ENCODE measurements at regions not wholly inside any gene's neighbourhood (a gene's known extent, or its start where the extent isn't known, plus 50 kb on each side); places are given as distances from the start of the nearest gene placed in this dataset.
"Not testable (repeated sequence)": the region's sequence is repeated elsewhere in the genome, so short reads cannot be mapped to it uniquely, and the experiment has no call there.

DNA sequence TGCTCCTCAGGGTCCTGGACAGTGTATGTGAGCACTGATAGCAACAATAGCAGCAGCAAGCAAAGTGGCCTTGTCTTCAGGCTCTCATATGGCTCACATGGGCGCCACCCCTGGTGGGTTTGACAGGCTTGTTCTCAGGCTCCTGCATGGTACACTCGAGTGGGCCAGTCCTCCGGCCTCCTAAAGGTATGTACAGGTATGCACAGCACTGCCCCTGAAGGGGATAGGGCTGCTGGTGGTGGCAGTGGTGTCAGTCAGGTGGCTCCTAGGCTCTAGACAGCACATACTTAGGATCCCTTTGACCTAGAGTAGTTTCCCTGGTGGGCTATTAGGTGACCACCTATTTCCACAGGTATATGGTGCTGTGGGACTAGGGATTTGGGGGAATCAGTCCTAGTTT is 79.8 kb downstream of the LGALS9B start:
- H3K4me1 ChIP-seq (replicated peaks in 1 of 2); ATAC-seq (replicated peaks in 6 of 8); H3K27ac ChIP-seq; H3K4me3 ChIP-seq; in situ Hi-C loops (cut with MboI; ENCODE audit: low pct_unique_long_range_greater_than_20kb in 2 of 9, low sequenced_read_pairs in 9 of 9, unreplicated experiment in 9 of 9): not testable (repeated sequence)
- no CpG with 5 or more reads among the region's 3 CpGs for WGBS, 10 experiments

GRCh38 chr17:20381358-20382300 is 85.7 kb downstream of the LGALS9B start:
- in situ Hi-C loops (cut with MboI; ENCODE audit: low pct_unique_long_range_greater_than_20kb in 2 of 9, low sequenced_read_pairs in 9 of 9, unreplicated experiment in 9 of 9); H3K27ac ChIP-seq; H3K4me1 ChIP-seq (replicated peaks in 1 of 2); H3K4me3 ChIP-seq: not testable (repeated sequence)
- peak; percentile 57 to 87 (median 71) for ATAC-seq (replicated peaks in 6 of 8)
- no CpG with 5 or more reads among the region's 20 CpGs for WGBS, 10 experiments

DNA sequence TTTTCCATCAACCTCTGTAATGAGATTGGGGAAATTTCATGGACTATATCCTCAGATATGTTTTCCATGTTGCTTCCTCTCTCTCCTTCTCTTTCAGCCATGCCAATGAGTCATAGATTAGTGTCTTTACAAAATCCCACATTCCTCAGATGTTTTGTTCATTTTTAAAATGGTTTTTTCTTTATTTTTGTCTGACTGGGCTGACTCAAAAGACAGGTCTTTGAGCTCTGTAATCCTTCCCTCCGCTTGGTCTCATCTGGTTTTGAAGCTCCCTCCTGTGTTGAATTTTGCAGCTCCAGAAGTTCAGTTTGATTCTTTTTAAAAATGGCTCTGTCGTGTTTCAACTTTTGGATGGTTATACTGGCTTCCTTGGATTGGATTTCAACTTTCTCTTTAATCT is 86.7 kb downstream of the LGALS9B start:
- H3K27ac ChIP-seq; H3K4me1 ChIP-seq (replicated peaks in 1 of 2); in situ Hi-C loops (cut with MboI; ENCODE audit: low pct_unique_long_range_greater_than_20kb in 2 of 9, low sequenced_read_pairs in 9 of 9, unreplicated experiment in 9 of 9); H3K4me3 ChIP-seq: not testable (repeated sequence)
- 0 to 20% methylated on average over 1 of the region's 2 CpGs; no CpG with 5 or more reads in 8 of the 10 experiments for WGBS, 10 experiments
- peak in 1 of 8 experiments; percentile 10 for ATAC-seq (replicated peaks in 6 of 8)

DNA sequence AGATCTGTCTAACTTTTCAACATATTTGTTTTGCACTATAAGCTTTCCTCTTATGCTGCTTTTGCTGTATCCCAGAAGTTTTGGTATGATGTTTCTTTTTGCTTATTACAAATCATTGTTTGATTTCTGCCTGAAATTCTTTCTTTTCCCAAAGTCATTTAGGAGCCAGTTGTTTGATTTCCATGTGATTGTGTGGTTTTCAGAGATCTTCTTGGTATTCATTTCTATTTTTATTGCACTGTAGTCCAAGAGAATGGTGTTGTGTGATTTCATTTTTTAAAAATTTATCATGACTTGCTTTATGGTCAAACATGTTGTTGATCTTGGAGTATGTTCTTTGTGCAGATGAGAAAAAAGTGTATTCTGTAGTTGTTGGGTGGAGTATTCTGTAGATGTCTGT is 88.1 kb downstream of the LGALS9B start:
- H3K4me3 ChIP-seq; H3K27ac ChIP-seq; in situ Hi-C loops (cut with MboI; ENCODE audit: low pct_unique_long_range_greater_than_20kb in 2 of 9, low sequenced_read_pairs in 9 of 9, unreplicated experiment in 9 of 9); H3K4me1 ChIP-seq (replicated peaks in 1 of 2); ATAC-seq (replicated peaks in 6 of 8): not testable (repeated sequence)

DNA sequence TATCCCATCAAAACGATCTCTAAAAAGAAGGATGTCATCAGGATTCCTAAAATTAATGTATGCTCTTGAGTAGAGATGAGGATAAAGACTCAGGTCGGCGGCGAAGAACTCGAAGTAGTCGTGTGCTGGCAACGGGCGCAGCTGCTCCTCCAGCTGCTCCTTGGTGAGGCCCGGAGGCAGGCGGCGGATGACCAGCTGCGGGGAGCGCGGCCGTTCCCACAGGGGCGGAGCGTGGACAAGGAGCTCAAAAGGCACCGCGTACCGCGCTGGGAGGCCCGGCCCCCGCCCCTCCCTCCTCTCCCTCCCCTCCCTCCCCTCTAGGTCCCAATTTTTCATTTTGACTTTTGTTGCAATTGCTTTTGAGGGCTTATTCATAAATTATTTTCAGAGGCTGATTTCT is 90.7 kb downstream of the LGALS9B start:
- H3K27ac ChIP-seq; H3K4me3 ChIP-seq; H3K4me1 ChIP-seq (replicated peaks in 1 of 2); in situ Hi-C loops (cut with MboI; ENCODE audit: low pct_unique_long_range_greater_than_20kb in 2 of 9, low sequenced_read_pairs in 9 of 9, unreplicated experiment in 9 of 9): not testable (repeated sequence)
- peak in 2 of 8 experiments; percentile 28 to 57 for ATAC-seq (replicated peaks in 6 of 8)
- WGBS, 10 experiments, result no CpG with 5 or more reads among the region's 23 CpGs

GRCh38 chr17:20375745-20376144 is 91.6 kb downstream of the LGALS9B start:
- H3K4me3 ChIP-seq; H3K4me1 ChIP-seq (replicated peaks in 1 of 2); ATAC-seq (replicated peaks in 6 of 8); in situ Hi-C loops (cut with MboI; ENCODE audit: low pct_unique_long_range_greater_than_20kb in 2 of 9, low sequenced_read_pairs in 9 of 9, unreplicated experiment in 9 of 9); H3K27ac ChIP-seq: not testable (repeated sequence)
- 60% methylated on average over 1 of the region's 13 CpGs; no CpG with 5 or more reads in 9 of the 10 experiments for WGBS, 10 experiments
